ENCODE measurements at regions not wholly inside any gene's neighbourhood (a gene's known extent, or its start where the extent isn't known, plus 50 kb on each side); places are given as distances from the start of the nearest gene placed in this dataset.

DNA sequence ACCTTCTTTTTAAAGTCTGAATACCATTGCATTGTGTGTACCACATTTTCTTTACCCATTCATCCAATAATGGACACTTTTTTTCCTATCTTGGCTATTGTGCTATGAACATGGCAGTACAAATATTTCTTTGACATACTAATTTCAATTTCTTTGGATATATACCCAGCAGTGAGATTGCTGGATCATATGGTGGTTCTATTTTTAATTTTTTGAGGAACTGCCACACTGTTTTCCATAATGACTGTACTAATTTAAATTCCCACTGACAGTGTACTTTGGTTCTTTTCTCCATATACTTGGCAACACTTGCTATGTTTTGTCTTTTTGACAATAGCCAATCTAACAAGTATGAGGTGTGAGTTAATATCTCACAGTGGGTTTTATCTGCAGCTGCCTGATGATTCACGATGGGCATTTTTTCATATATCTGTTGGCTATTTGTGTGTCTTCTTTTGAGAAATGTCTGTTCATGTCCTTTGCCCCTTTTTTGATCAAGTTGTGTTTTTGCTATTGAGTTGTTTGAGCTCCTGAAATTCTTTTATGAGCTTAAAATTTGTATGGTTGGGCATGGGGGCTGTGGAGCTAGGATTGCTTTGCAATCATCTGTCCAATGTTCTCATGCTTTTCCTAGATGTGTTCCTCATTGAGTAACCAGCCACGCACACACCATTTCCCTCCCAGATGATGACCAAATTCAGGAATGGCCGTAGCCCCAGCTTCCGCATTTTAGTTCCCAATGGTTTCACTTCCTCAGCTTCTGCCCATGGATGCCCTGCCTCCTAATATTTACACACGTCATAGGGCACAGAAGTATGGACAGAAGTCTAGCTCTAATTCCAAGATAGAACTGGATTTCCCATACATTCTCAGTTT, 380.0 kb upstream of the SGCG start:
- TF ChIP-seq JUND (IDR thresholded peaks at IDR 0.05) (no peak), POLR2AphosphoS5 (IDR thresholded peaks at IDR 0.05; ENCODE audit: low read depth, low read length) (no peak), GABPA (IDR thresholded peaks at IDR 0.05; ENCODE audit: low read depth) (no peak)
- TF ChIP-seq, protein P1, sequence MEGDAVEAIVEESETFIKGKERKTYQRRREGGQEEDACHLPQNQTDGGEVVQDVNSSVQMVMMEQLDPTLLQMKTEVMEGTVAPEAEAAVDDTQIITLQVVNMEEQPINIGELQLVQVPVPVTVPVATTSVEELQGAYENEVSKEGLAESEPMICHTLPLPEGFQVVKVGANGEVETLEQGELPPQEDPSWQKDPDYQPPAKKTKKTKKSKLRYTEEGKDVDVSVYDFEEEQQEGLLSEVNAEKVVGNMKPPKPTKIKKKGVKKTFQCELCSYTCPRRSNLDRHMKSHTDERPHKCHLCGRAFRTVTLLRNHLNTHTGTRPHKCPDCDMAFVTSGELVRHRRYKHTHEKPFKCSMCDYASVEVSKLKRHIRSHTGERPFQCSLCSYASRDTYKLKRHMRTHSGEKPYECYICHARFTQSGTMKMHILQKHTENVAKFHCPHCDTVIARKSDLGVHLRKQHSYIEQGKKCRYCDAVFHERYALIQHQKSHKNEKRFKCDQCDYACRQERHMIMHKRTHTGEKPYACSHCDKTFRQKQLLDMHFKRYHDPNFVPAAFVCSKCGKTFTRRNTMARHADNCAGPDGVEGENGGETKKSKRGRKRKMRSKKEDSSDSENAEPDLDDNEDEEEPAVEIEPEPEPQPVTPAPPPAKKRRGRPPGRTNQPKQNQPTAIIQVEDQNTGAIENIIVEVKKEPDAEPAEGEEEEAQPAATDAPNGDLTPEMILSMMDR (IDR thresholded peaks at IDR 0.05), result no peak

Measured in SK-N-SH (cell line).